Aorta (tissue), 5 donors: ENCODE measurements at regions not wholly inside any gene's neighbourhood (a gene's known extent, or its start where the extent isn't known, plus 50 kb on each side); places are given as distances from the start of the nearest gene placed in this dataset.

Experiments
- ATAC-seq: fragments of 200-7000 bp; cut with Tn5 transposase; one replicate; pipeline ENCODE4 v1.9.1; 2022; ENCODE audit warnings: moderate library complexity; ENCODE audit not compliant: low FRiP score
- DNase-seq, 2 donors: peaks; one replicate each; pipeline ENCODE4 v3.0.0-alpha.2; 2020
- H3K27ac ChIP-seq, 2 donors: one replicate each; pipeline ENCODE4 v1.5.1; 2013; ENCODE audit warnings: low read length in 2 of 2, mild to moderate bottlenecking in 2 of 2, moderate library complexity in 2 of 2, control low read depth in 1 of 2, inconsistent platforms in 1 of 2, low read depth in 1 of 2
- H3K27me3 ChIP-seq, 2 donors: one replicate each; pipeline ENCODE4 v1.6.1; 2013; ENCODE audit warnings: control low read depth in 1 of 2, low read length in 1 of 2, mild to moderate bottlenecking in 1 of 2, moderate library complexity in 1 of 2; ENCODE audit not compliant: insufficient read depth in 2 of 2, control insufficient read depth in 1 of 2
- H3K36me3 ChIP-seq, 2 donors: one replicate each; pipeline ENCODE4 v1.6.1; 2013; ENCODE audit warnings: control low read depth in 1 of 2, low read length in 1 of 2, mild to moderate bottlenecking in 1 of 2; ENCODE audit not compliant: insufficient read depth in 2 of 2, control insufficient read depth in 1 of 2
- H3K4me1 ChIP-seq, 2 donors: one replicate each; pipeline ENCODE4 v1.6.1; 2013; ENCODE audit warnings: low read length in 2 of 2, control low read depth in 1 of 2, mild to moderate bottlenecking in 1 of 2, moderate library complexity in 1 of 2; ENCODE audit not compliant: insufficient read depth in 2 of 2, control insufficient read depth in 1 of 2
- H3K4me3 ChIP-seq, 2 donors: one replicate each; pipeline ENCODE4 v1.5.1; 2013; ENCODE audit warnings: low read length in 2 of 2, control low read depth in 1 of 2, mild to moderate bottlenecking in 1 of 2
- H3K9me3 ChIP-seq: one replicate; pipeline ENCODE4 v1.6.1; 2013; ENCODE audit warnings: mild to moderate bottlenecking, low read length; ENCODE audit not compliant: control insufficient read depth
- WGBS, 2 donors: extraction: QIAGEN DNeasy Blood & Tissue Kit; methylation state at CpG; one replicate each; pipeline ENCODE4 v1.1.7; 2013; 5-methylcytosine and 5-hydroxymethylcytosine counted together
- intact Hi-C, 2 donors: fragments of 100-400 bp; cut with DNase I; formaldehyde crosslinking; loops; one replicate each; pipeline versions ENCODE4 v1.14.2 to v1.15.0; 2022
- donor health status: healthy with polysubstance abuse.
- donor health status: Bipolar disorder and iron deficiency.
- donor health status: DM: no; HTN: no; CAD: no.
- donor health status: DM: no; HTN: no; CAD: no.
- donor health status: DM: yes; HTN: yes; CAD: no.

- no peak for ATAC-seq
- Histone ChIP-seq H3K4me1 (no peaks in the 10 kb centered on the region), H3K36me3 (no peaks in the 10 kb centered on the region), H3K4me3 (no peak overlapping the region), H3K27me3 (no peaks in the 10 kb centered on the region), H3K9me3 (peaks cover 4% of the 10 kb centered on the region), H3K27ac (no peak overlapping the region)
- intact Hi-C loops, result no loop called here
- no peak for DNase-seq
- WGBS, 2 donors, result 88 to 94% methylated on average over 3 of the region's 3 CpGs
Measured at GRCh38 chr3:72189339-72189738, 404.4 kb upstream of the PROK2 start.

GRCh38 chr3:72188536-72188935, 403.6 kb upstream of the PROK2 start:
- Histone ChIP-seq H3K4me3 (no peak overlapping the region), H3K27me3 (no peaks in the 10 kb centered on the region), H3K4me1 (no peaks in the 10 kb centered on the region), H3K9me3 (peaks cover 4% of the 10 kb centered on the region), H3K36me3 (no peaks in the 10 kb centered on the region), H3K27ac (no peak overlapping the region)
- WGBS, 2 donors, result 98 to 99% methylated on average over 2 of the region's 2 CpGs
- intact Hi-C loops, result no loop called here
- ATAC-seq (no peak), DNase-seq (no peak)

- Histone ChIP-seq H3K27me3 (no peaks in the 10 kb centered on the region), H3K9me3 (no peaks in the 10 kb centered on the region), H3K4me3 (no peak overlapping the region), H3K4me1 (no peaks in the 10 kb centered on the region), H3K36me3 (no peaks in the 10 kb centered on the region), H3K27ac (no peak overlapping the region)
- intact Hi-C loops, result no loop called here
- no peak for DNase-seq
- no peak for ATAC-seq
- WGBS, 2 donors, result 83 to 90% methylated on average over 2 of the region's 2 CpGs
Measured at GRCh38 chr3:72187131-72187530, 402.2 kb upstream of the PROK2 start.

- no peaks in the 10 kb centered on the region for H3K36me3 ChIP-seq
- H3K4me3 ChIP-seq, result no peak overlapping the region
- peak; percentile 54 for ATAC-seq
- intact Hi-C loops, result no loop called here
- H3K4me1 ChIP-seq, result no peaks in the 10 kb centered on the region
- H3K9me3 ChIP-seq, result no peaks in the 10 kb centered on the region
- DNase-seq, result no peak
- H3K27ac ChIP-seq, result no peak overlapping the region
- 0 to 4% methylated on average over 1 of the region's 1 CpG for WGBS, 2 donors
- H3K27me3 ChIP-seq, result no peaks in the 10 kb centered on the region
Measured at GRCh38 chr3:72186400-72186855, 401.5 kb upstream of the PROK2 start.

- Histone ChIP-seq H3K27me3 (no peaks in the 10 kb centered on the region), H3K4me1 (no peaks in the 10 kb centered on the region), H3K4me3 (no peak overlapping the region), H3K27ac (no peak overlapping the region), H3K36me3 (no peaks in the 10 kb centered on the region), H3K9me3 (no peaks in the 10 kb centered on the region)
- WGBS, 2 donors, result 25 to 32% methylated on average over 9 of the region's 9 CpGs
- ATAC-seq, result no peak
- DNase-seq, result peak in 1 of 2 donors; percentile 63
- intact Hi-C loops, result no loop called here
Measured at GRCh38 chr3:72185549-72186399, 400.8 kb upstream of the PROK2 start.

- Histone ChIP-seq H3K27ac (no peak overlapping the region), H3K36me3 (no peaks in the 10 kb centered on the region)
- no peak for ATAC-seq
Measured at GRCh38 chr3:72183489-72183888, 398.5 kb upstream of the PROK2 start.

GRCh38 chr3:72182206-72182605, 397.3 kb upstream of the PROK2 start:
- DNase-seq (no peak), ATAC-seq (no peak)
- intact Hi-C loops, result no loop called here

More at GRCh38 chr3:72183489-72183888, 398.5 kb upstream of the PROK2 start:
- H3K4me3 ChIP-seq, result no peak overlapping the region
- WGBS, 2 donors, result 97 to 98% methylated on average over 5 of the region's 5 CpGs
- no peaks in the 10 kb centered on the region for H3K9me3 ChIP-seq
- no peak for DNase-seq
- no peaks in the 10 kb centered on the region for H3K27me3 ChIP-seq
- no peaks in the 10 kb centered on the region for H3K4me1 ChIP-seq
- intact Hi-C loops, result no loop called here

GRCh38 chr3:72181251-72181650, 396.3 kb upstream of the PROK2 start:
- Histone ChIP-seq H3K27ac (no peak overlapping the region), H3K27me3 (no peaks in the 10 kb centered on the region), H3K9me3 (no peaks in the 10 kb centered on the region), H3K4me1 (no peaks in the 10 kb centered on the region), H3K4me3 (no peak overlapping the region), H3K36me3 (no peaks in the 10 kb centered on the region)
- ATAC-seq, result no peak
- DNase-seq, result no peak
- WGBS, 2 donors, result 88% methylated on average over 5 of the region's 5 CpGs
- intact Hi-C loops, result no loop called here

More at GRCh38 chr3:72182206-72182605, 397.3 kb upstream of the PROK2 start:
- H3K27me3 ChIP-seq, result no peaks in the 10 kb centered on the region
- no peaks in the 10 kb centered on the region for H3K4me1 ChIP-seq
- no peak overlapping the region for H3K27ac ChIP-seq
- H3K36me3 ChIP-seq, result no peaks in the 10 kb centered on the region
- no peaks in the 10 kb centered on the region for H3K9me3 ChIP-seq
- H3K4me3 ChIP-seq, result no peak overlapping the region

GRCh38 chr3:72180405-72180804, 395.5 kb upstream of the PROK2 start:
- no peaks in the 10 kb centered on the region for H3K36me3 ChIP-seq
- no peak overlapping the region for H3K4me3 ChIP-seq
- no peaks in the 10 kb centered on the region for H3K4me1 ChIP-seq
- H3K27me3 ChIP-seq, result no peaks in the 10 kb centered on the region
- no peak overlapping the region for H3K27ac ChIP-seq
- DNase-seq, result no peak
- no peaks in the 10 kb centered on the region for H3K9me3 ChIP-seq
- intact Hi-C loops, result no loop called here
- WGBS, 2 donors, result 75 to 85% methylated on average over 1 of the region's 1 CpG
- ATAC-seq, result no peak
